NB4 (cell line): ENCODE measurements at regions not wholly inside any gene's neighbourhood (a gene's known extent, or its start where the extent isn't known, plus 50 kb on each side); places are given as distances from the start of the nearest gene placed in this dataset.

Source experiments
- DNase-seq: peaks from one replicate; pipeline ENCODE4 v3.0.0; 2010; ENCODE audit warnings: low read depth
- H3K4me3 ChIP-seq: one replicate; pipeline ENCODE4 v1.5.1; 2011; ENCODE audit warnings: mild to moderate bottlenecking, low read depth, low read length, moderate library complexity
- MYC ChIP-seq: IDR thresholded peaks from 2 replicates; pipeline ENCODE4 v1.6.1; 2011; ENCODE audit warnings: low read depth, low read length
- POLR2A ChIP-seq: IDR thresholded peaks from 2 replicates; pipeline ENCODE4 v1.6.1; 2011; ENCODE audit warnings: mild to moderate bottlenecking; ENCODE audit not compliant: insufficient read length; ENCODE audit errors: extremely low read depth
- TF ChIP-seq, protein P1 (sequence below): IDR thresholded peaks from 2 replicates; pipeline ENCODE4 v1.6.1; 2011; ENCODE audit warnings: low read depth, low read length
- TF ChIP-seq, protein P2 (sequence below): IDR thresholded peaks from one replicate; pipeline ENCODE4 v1.5.1; 2012; ENCODE audit warnings: low read depth, low read length

DNA sequence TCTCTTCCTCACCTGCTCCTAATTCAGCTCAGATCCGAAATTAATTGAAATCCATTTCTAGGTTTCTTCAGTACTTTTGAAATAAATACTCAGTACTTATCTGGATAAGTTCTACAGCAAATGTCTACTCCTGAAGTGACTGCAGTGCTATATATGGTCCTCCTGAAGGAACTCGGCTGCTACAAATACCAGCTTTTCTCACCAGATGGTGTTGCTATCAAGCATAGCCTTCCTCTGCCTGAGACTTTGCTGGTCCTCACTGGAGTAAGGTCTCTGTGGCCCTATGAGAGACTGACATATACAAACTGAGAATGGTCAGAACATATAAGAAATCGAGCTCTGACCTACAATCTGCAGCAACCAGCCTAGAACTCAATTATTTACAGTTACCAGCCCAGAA lies 161.6 kb downstream of the NDFIP2 start:
- H3K4me3 ChIP-seq, result no peak overlapping the region
- TF ChIP-seq, protein P1, sequence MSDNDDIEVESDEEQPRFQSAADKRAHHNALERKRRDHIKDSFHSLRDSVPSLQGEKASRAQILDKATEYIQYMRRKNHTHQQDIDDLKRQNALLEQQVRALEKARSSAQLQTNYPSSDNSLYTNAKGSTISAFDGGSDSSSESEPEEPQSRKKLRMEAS, result no peak
- TF ChIP-seq POLR2A, result no peak
- TF ChIP-seq, protein P2, sequence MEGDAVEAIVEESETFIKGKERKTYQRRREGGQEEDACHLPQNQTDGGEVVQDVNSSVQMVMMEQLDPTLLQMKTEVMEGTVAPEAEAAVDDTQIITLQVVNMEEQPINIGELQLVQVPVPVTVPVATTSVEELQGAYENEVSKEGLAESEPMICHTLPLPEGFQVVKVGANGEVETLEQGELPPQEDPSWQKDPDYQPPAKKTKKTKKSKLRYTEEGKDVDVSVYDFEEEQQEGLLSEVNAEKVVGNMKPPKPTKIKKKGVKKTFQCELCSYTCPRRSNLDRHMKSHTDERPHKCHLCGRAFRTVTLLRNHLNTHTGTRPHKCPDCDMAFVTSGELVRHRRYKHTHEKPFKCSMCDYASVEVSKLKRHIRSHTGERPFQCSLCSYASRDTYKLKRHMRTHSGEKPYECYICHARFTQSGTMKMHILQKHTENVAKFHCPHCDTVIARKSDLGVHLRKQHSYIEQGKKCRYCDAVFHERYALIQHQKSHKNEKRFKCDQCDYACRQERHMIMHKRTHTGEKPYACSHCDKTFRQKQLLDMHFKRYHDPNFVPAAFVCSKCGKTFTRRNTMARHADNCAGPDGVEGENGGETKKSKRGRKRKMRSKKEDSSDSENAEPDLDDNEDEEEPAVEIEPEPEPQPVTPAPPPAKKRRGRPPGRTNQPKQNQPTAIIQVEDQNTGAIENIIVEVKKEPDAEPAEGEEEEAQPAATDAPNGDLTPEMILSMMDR, result no peak
- no peak for TF ChIP-seq MYC
- DNase-seq, result no peak

DNA sequence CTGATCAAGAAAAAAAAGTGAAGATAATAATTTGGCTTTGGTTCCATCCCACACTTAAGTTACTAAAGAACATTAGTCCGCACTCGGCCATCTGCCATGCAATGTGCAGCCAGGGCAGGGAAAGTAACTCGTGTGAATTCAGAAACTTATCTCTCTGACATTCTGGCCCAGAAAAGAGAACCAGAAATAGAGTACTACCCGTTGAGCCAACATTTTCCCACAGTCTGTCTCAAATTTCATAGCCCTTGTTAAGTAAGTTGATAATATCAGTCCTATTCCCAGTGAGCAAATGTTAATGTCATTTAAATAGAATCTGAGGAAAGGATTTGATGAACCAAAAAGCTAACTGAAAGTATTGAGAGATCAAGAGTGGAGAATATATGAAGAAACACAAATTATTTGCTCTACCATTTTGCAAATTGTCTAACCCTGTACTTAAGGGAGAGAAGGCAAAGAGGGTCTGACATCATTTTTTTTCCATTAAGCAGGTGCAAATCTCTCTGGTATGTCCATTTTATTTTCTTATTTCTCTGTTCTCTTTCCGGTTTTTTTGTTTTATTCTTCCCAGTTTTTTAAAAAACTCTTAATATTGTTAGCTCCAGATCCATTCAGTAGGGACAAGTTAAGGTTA lies 156.3 kb downstream of the NDFIP2 start:
- no peak overlapping the region for H3K4me3 ChIP-seq
- TF ChIP-seq, protein P2, result no peak
- TF ChIP-seq POLR2A (no peak), MYC (no peak)
- TF ChIP-seq, protein P1, result no peak
- DNase-seq, result no peak

DNA sequence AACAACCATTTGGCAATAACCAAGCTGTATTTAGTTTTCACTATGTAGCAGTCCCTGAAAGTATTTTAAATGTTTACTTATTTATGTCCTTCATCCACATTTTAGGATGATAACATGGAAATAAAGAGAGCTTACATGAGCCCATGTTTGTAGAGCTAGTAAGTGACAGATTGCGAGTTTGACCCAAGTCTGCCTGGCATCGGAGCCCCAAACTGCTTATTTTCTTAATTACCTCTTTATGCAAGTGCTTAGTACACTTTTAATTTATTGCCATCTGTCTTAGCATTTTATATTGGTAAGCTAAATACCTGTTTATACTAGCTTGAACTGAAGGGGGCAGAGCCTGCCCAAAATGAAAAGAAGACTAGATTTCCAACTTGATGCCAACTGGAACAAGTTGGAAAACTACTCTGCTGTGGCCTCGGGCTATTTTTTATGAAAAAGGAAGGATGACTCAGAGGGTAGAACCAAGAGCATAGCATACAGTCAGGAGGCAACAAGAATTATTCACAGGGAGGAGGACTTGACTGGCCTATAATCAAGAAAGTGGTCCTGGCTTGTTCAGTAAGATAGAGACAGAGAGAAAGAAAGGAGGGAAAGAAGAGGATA lies 150.2 kb downstream of the NDFIP2 start:
- no peak overlapping the region for H3K4me3 ChIP-seq
- peak; percentile 6 for DNase-seq
- TF ChIP-seq MYC, result no peak
- TF ChIP-seq, protein P2, result peak; percentile 1

DNA sequence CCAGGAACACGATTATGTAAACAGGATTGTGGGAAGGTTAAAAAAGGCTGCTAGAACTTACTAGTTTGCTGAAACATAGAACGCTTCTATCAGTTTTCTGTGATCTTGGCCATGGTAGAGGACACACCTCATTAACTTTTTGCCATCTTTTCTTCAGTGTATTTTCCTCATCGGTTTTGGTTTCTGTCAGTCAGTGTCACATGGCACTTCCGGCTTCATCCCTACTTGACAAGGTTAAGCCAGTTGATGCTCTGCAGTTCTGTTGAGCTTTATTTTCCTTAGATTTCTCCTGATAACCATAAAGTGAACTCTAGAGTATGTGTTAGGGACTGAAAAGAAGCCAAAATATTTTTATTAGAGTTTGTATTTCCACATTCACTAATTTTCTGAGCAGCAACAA lies 147.5 kb downstream of the NDFIP2 start:
- TF ChIP-seq POLR2A (no peak), MYC (no peak)
- TF ChIP-seq, protein P1, result no peak
- TF ChIP-seq, protein P2, result no peak
- DNase-seq, result no peak
- no peak overlapping the region for H3K4me3 ChIP-seq

DNA sequence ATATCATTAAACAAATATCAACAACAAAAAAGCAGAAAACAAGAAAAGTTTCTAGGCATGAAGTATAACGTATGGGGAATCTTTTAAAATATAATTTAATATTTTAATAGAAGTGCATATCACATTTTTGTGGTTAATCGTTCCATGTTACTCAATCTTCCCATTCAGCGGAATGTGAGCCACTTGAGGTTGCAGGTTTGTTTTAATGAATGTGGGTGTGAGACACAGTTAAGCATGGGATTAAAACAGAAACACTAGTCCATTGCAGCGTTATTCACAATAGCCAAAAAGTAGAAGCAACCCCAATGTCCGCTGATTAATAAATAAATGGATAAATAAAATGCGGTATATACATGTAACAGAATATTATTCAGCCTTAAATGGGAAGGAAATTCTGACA lies 146.0 kb downstream of the NDFIP2 start:
- no peak for DNase-seq
- TF ChIP-seq MYC, result no peak
- TF ChIP-seq, protein P2, result no peak
- no peak for TF ChIP-seq POLR2A
- TF ChIP-seq, protein P1, result no peak
- H3K4me3 ChIP-seq, result no peak overlapping the region
